CD4-positive, alpha-beta T cell treated with Interferon alpha-2 for 1 hour (primary cell): ENCODE measurements at regions not wholly inside any gene's neighbourhood (a gene's known extent, or its start where the extent isn't known, plus 50 kb on each side); places are given as distances from the start of the nearest gene placed in this dataset.

Experiments used
- DNase-seq, 2 donors: peaks; one replicate each; pipeline ENCODE4 v3.0.0-alpha.2; 2020 to 2022

- DNase-seq, result no peak
These were observed 1206.3 kb upstream of the CNTN5 start for GRCh38 chr11:97814325-97814959.

DNA sequence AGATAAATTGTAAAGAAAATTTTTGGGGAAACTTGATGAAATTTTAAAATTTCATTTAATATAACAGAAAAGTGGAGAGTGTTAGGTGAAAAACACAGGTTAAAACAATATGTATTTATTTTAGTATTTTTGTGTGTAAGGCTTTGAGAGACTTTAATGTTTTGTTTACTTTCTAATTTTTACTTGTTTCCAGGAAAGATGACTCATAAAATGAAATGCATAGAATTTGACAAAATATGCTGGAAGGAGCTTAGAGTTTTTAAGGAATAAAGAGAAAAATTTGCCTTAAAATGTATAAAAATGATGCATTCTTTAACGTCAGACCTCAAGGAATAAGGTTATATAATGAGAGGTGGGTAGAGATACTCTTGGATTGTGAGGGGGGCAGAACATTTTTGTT, 1205.1 kb upstream of the CNTN5 start:
- no peak for DNase-seq

- no peak for DNase-seq
These were observed 1188.3 kb upstream of the CNTN5 start for GRCh38 chr11:97832451-97832850.

GRCh38 chr11:97833412-97833811, 1187.3 kb upstream of the CNTN5 start:
- DNase-seq, result no peak

DNA sequence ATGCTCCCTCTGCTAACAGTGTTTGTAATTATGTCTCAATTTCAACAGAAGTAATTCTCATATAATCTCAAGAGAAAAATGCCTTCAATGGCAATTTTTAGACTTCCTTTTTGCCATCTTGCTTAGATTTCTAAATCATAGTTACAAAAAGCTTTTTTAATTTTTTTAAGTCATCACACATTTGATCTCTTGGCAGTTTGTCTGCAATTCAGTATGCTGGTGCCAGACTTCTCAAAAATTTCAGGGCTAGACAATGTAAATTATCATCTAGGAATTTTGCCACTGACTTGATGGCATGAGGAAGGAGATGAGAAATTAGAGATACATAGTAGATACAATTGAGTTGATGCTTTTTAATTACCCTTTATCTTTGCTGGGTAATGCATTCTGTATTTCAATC, 1176.7 kb upstream of the CNTN5 start:
- DNase-seq, result no peak

DNA sequence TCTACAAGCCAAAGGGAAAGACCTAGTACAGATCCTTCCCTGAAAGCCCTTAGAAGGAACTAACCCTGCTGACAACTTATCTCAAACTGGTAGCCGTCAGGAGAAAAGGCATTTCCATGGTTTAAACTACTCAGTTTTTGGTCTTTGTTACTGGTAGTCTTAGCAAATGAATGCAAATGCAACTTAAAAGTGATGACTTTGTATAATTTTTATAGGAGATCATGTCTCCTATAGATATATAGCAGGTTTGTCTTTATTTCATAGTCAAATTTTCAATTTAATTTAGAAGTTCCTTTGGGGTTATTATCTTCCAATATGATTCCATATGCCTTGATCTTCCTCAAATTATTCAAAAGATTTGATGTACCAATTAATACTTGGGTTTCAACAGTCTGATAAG, 1173.0 kb upstream of the CNTN5 start:
- no peak for DNase-seq

DNA sequence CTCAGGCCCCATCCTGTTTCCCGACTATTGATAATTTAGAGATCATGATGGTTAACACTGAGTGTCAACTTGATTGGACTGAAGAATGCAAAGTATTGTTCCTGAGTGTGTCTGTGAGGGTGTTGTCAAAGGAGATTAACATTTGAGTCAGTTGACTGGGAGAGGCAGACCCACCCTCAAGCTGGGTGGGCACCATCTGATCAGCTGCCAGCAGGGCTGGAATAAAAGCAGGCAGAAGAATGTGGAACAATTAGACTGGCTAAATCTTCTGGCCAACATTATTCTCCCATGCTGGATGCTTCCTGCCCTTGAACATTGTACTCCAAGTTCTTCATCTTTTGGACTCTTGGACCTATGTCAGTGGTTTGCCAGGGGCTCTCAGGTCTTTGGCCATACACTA, 1170.0 kb upstream of the CNTN5 start:
- DNase-seq, result no peak

DNA sequence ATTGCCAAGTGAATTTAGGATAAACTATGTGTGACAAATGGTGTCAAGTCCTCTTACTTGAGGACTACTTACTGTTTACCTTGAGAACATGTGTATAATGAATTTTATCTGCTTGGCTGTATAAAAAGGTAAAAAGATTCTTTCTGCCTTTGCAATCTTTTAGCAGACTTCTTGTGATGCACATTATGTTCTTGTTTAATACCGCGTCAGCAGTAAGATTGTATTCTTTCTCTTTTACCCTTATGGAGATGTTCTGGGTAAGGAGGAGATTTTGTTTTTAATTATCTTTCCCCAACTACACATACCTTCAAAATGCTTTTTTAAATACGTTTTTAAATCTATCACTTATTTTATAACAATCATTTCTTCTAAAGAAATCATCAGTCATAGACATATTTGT, 1166.4 kb upstream of the CNTN5 start:
- no peak for DNase-seq

DNA sequence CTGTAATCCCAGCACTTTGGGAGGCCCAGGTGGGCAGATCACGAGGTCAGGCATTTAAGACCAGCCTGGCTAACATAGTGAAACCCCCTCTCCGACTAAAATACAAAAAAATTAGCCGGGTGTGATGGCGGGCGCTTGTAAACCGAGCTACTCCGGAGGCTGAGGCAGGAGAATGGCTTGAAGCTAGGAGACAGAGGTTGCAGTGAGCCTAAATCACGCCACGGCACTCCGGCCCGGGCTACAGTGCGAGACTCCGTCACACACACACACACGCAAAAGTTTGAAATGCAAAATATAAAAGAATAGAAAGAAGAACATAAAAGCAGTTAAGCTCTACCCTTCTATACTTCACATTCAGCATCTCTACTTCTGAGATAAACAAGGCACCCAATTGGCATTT, 1165.9 kb upstream of the CNTN5 start:
- DNase-seq, result no peak

GRCh38 chr11:97856666-97857065, 1164.1 kb upstream of the CNTN5 start:
- no peak for DNase-seq

- DNase-seq, result no peak
These were observed 1160.5 kb upstream of the CNTN5 start for GRCh38 chr11:97860237-97860636.

- DNase-seq, result no peak
These were observed 1158.7 kb upstream of the CNTN5 start for GRCh38 chr11:97862021-97862420.

GRCh38 chr11:97865424-97866012, 1155.2 kb upstream of the CNTN5 start:
- no peak for DNase-seq

DNA sequence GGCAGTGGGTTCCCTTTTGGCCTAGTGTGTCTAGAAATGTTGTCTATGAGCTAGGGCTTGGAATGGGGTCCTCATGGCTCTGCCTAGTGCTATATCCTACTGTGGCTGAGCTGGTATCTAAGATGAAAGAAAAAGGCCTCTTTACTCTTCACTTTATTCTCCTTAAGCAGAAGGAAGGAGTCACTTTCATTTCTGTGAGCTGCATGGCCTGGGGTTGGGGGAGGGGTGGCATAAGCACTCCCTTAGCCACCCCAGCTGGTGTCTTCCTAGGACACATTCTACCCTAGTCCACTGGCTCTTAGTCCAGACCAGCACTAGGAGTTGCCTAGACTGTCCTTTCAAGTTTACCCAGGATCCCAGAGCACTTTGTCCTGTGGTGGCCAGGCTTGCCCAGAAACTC, 1148.9 kb upstream of the CNTN5 start:
- DNase-seq, result no peak

DNA sequence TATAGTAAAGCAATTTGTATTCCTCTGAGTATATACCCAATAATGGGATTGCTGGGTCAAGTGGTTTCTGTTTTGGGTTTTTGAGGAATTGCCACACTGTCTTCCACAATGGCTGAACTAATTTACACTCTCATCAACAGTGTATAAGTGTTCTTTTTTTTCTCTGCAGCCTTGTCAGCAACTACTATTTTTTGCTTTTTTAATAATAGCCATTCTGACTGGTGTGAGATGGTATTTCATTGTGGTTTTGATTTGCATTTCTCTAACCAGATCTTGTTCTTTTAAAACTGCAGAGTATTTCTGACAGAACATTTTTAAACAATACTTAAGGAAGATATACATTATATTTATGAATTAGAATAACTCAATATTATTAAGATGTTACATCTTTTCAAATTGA, 1140.5 kb upstream of the CNTN5 start:
- no peak for DNase-seq

DNA sequence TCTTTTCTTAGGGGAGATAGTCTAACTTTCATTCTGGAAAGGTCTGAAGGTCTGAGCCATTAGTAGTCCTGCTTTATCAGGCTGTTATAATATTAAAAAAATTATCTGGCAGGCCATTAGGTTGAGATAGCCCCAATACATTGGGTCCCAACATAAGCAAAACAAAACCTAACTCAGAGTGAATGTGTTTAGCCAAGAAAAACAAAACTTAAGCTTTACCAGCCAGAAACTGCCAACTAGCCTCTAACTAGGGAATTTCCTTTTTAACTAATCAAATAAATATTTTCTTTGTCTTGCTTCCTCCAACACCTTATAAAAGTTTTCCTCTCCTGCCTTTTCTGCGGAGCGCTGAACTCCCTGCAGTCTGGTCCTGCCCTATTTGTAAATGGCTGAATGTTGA, 1137.7 kb upstream of the CNTN5 start:
- no peak for DNase-seq

GRCh38 chr11:97888641-97889040, 1132.1 kb upstream of the CNTN5 start:
- DNase-seq, result no peak

GRCh38 chr11:97890466-97890865, 1130.3 kb upstream of the CNTN5 start:
- no peak for DNase-seq

GRCh38 chr11:97893612-97894011, 1127.1 kb upstream of the CNTN5 start:
- no peak for DNase-seq

GRCh38 chr11:97894978-97895377, 1125.8 kb upstream of the CNTN5 start:
- no peak for DNase-seq

DNA sequence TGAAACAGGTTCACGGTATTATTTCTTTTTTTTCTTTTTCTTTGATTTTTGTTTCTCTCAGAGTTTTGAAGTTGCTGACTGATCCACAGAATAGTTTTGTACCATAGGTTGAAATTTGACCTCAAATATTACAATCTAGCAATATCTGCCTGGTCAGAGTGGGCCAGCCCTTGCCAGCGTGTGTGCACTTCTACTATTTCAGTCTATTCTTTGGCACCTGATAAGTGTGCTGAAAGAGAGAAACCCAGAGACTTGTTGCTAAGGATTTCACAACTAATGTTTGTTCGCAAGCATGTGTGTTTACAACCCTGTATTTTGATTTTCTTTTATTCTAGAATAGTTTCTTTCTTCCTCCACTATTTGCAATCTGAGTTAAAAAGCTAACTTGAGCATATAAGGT, 1125.2 kb upstream of the CNTN5 start:
- no peak for DNase-seq

GRCh38 chr11:97902828-97903227, 1117.9 kb upstream of the CNTN5 start:
- DNase-seq, result no peak

DNA sequence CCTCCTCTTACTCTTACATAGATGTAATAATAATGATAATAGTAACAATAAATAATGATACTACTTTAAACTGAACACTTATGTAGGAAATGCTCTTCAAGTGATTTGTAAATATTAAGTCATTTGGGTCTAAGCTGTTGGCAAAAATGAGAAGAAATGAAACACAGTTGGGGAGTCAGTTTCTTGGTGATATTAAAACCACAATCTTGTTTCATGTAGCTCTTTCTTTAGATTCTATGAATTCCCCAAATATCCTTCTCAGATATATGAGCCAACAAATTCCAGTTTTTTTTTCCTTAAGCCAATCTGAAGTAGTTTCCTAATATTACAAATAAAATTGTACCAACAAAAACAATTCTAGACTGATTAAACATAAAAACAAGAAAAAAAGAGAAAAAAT, 1115.6 kb upstream of the CNTN5 start:
- DNase-seq, result no peak

DNA sequence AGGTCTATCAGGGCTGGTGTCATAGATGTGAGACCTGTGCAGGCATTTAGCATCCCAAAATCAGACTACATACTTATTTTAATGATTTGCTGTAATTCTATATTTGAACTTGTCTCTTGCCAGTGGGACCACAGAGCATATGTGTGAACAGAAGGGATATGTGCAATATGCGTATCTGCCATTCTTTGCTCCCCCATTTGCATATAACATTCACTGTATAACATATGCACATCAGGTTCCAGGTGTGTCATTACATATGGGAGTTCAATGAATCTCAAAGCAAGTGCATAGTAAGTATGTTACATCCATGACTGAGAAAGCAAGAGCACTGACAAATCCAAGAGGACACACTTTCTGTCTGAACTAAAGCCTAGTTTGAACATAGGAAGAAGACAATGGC, 1115.1 kb upstream of the CNTN5 start:
- no peak for DNase-seq

DNA sequence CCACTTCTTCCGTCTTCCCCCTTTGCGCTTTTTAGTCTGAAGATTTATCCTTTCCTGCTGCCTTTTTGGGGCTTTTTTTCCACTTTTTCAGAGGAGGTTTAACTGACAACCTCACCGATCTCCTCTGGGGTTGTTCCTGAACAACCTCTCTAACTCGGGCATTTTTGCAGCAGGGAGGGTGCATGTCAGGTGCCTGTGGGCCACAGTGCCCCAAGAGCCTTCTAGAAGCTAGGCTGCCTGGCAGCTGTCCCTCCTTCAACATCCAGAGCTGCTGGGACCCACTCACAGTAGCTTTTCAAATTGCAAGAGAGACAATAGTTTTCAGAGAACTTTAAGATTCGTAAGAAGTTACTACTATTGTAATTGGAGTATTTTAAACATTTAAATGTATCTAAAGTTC, 1112.4 kb upstream of the CNTN5 start:
- DNase-seq, result no peak
